SK-N-SH (cell line): ENCODE measurements at regions not wholly inside any gene's neighbourhood (a gene's known extent, or its start where the extent isn't known, plus 50 kb on each side); places are given as distances from the start of the nearest gene placed in this dataset.

Source experiments
- CTCF ChIA-PET: fragments of 300-600, 350-600 bp; formaldehyde crosslinking; extraction: SDS; loops from one replicate; lab custom pipeline; 2021; lab: Yijun Ruan, JAX
- POLR2A ChIA-PET: fragments of 350-600 bp; sonication (Branson Sonifier 250); formaldehyde crosslinking; extraction: SDS; loops from one replicate; lab custom pipeline; 2020; ENCODE audit warnings: antibody characterized with exemption, inconsistent platforms; lab: Yijun Ruan, JAX
- DNase-seq: peaks from one replicate; pipeline ENCODE4 v3.0.0; 2012
- H2AFZ ChIP-seq: fragments of 200-600 bp; sonication (generic); 2 replicates; pipeline ENCODE4 v1.8.1; 2016; ENCODE audit warnings: antibody characterized with exemption, mild to moderate bottlenecking, low read depth
- H3F3A ChIP-seq: fragments of 200-600 bp; sonication (generic); replicated peaks from 2 replicates; pipeline ENCODE3; 2016; ENCODE audit warnings: antibody characterized with exemption, mild to moderate bottlenecking; ENCODE audit not compliant: insufficient read depth
- H3K27ac ChIP-seq, 2 experiments: fragments of 200-500 bp in 1 of 2; fragments of 200-600 bp in 1 of 2; sonication (Bioruptor generic) in 1 of 2; sonication (generic), shearing (Covaris generic) in 1 of 2; 2 replicates each; pipeline versions ENCODE4 v1.5.1 to v1.6.1; 2014 to 2016; ENCODE audit warnings: low read depth in 2 of 2, inconsistent platforms in 1 of 2, low read length in 1 of 2, mild to moderate bottlenecking in 1 of 2, mixed read lengths in 1 of 2
- H3K27me3 ChIP-seq: fragments of 200-600 bp; sonication (generic), shearing (Covaris generic); 2 replicates; pipeline ENCODE4 v1.6.1; 2016; ENCODE audit warnings: mixed run types; ENCODE audit not compliant: insufficient read depth
- H3K36me3 ChIP-seq, 2 experiments: fragments of 200-500 bp in 1 of 2; fragments of 200-600 bp in 1 of 2; sonication (Bioruptor generic) in 1 of 2; sonication (generic) in 1 of 2; replicated peaks in 1 of 2; 2 replicates each; pipeline versions ENCODE3 to v1.5.1; 2014 to 2016; ENCODE audit warnings: low read length in 1 of 2, mild to moderate bottlenecking in 1 of 2; ENCODE audit not compliant: insufficient read depth in 2 of 2, control insufficient read depth in 1 of 2
- H3K4me1 ChIP-seq, 2 experiments: fragments of 200-500 bp in 1 of 2; fragments of 200-600 bp in 1 of 2; sonication (Bioruptor generic) in 1 of 2; sonication (generic), shearing (Covaris generic) in 1 of 2; 2 replicates each; pipeline versions ENCODE4 v1.5.1 to v1.6.1; 2014 to 2016; ENCODE audit warnings: low read depth in 1 of 2, low read length in 1 of 2, mixed run types in 1 of 2; ENCODE audit not compliant: insufficient read depth in 2 of 2, control insufficient read depth in 1 of 2
- H3K4me2 ChIP-seq: fragments of 200-600 bp; sonication (generic), shearing (Covaris generic); 2 replicates; pipeline ENCODE4 v1.6.1; 2017; ENCODE audit warnings: mixed run types
- H3K4me3 ChIP-seq, 2 experiments: fragments of 200-500 bp in 1 of 2; fragments of 200-600 bp in 1 of 2; sonication (Bioruptor generic) in 1 of 2; sonication (generic), shearing (Covaris generic) in 1 of 2; 2 replicates each; pipeline versions ENCODE4 v1.5.1 to v1.8.1; 2014 to 2016; ENCODE audit warnings: low read depth in 2 of 2, inconsistent platforms in 1 of 2, low read length in 1 of 2, mild to moderate bottlenecking in 1 of 2, mixed read lengths in 1 of 2, moderate library complexity in 1 of 2
- H3K79me2 ChIP-seq: fragments of 200-600 bp; sonication (generic); 2 replicates; pipeline ENCODE4 v1.8.1; 2017; ENCODE audit warnings: mild to moderate bottlenecking; ENCODE audit not compliant: insufficient read depth
- H3K9ac ChIP-seq: fragments of 200-600 bp; sonication (generic); 2 replicates; pipeline ENCODE4 v1.6.1; 2017; ENCODE audit warnings: mixed run types
- H3K9me2 ChIP-seq: fragments of 200-600 bp; sonication (generic); 2 replicates; pipeline ENCODE4 v1.6.1; 2017; ENCODE audit warnings: mixed run types
- H3K9me3 ChIP-seq: fragments of 200-600 bp; sonication (generic); 2 replicates; pipeline ENCODE4 v1.6.1; 2017; ENCODE audit warnings: mixed run types, mild to moderate bottlenecking, moderate library complexity
- H4K20me1 ChIP-seq: fragments of 200-600 bp; sonication (generic); 2 replicates; pipeline ENCODE4 v1.6.1; 2017; ENCODE audit warnings: mild to moderate bottlenecking, mixed run types; ENCODE audit not compliant: insufficient read depth
- CHD2 ChIP-seq: fragments of 150-350 bp; IDR thresholded peaks from 2 replicates; pipeline ENCODE4 v1.6.1; 2018; ENCODE audit warnings: low read length; ENCODE audit not compliant: partially characterized antibody
- ELF1 ChIP-seq: IDR thresholded peaks from 2 replicates; pipeline ENCODE4 v1.4.0; 2012
- GATA2 ChIP-seq: sonication (generic); formaldehyde crosslinking; IDR thresholded peaks from 2 replicates; pipeline ENCODE4 v1.5.0; 2020; ENCODE audit warnings: mild to moderate bottlenecking, missing genetic modification reagents
- IRF3 ChIP-seq: fragments of 150-350 bp; IDR thresholded peaks from 2 replicates; pipeline ENCODE4 v1.6.1; 2016; ENCODE audit warnings: mild to moderate bottlenecking, low read depth, low read length
- MXI1 ChIP-seq: IDR thresholded peaks from 2 replicates; pipeline ENCODE4 v1.6.1; 2012; ENCODE audit warnings: mild to moderate bottlenecking, low read depth, low read length, improper control_type of control experiment
- NFIC ChIP-seq: IDR thresholded peaks from 2 replicates; pipeline ENCODE4 v1.4.0; 2012; ENCODE audit warnings: borderline replicate concordance
- PBX3 ChIP-seq: IDR thresholded peaks from 2 replicates; pipeline ENCODE4; 2012
- RAD21 ChIP-seq: IDR thresholded peaks from 2 replicates; pipeline ENCODE4 v1.6.1; 2012; ENCODE audit warnings: mild to moderate bottlenecking, low read length
- RCOR1 ChIP-seq: fragments of 150-350 bp; IDR thresholded peaks from 2 replicates; pipeline ENCODE4 v1.6.1; 2017; ENCODE audit warnings: antibody characterized with exemption, low read length
- ZBTB33 ChIP-seq: IDR thresholded peaks from 2 replicates; pipeline ENCODE4 v1.4.0; 2012; ENCODE audit warnings: low read depth, borderline replicate concordance
- WGBS: methylation state at CpG from one replicate; pipeline ENCODE4 v1.1.6; 2017; ENCODE audit warnings: low lambda C conversion rate; 5-methylcytosine and 5-hydroxymethylcytosine counted together

- WGBS = 17% methylated on average over 7 of the region's 7 CpGs
Measured at GRCh38 chr9:107940616-107941595, 451.3 kb upstream of the KLF4 start.

More at GRCh38 chr9:107940616-107941595, 451.3 kb upstream of the KLF4 start:
- ChIA-PET CTCF (interaction anchor here (0.6 to 1.8 kb wide), 2 partner anchors 14 to 331 kb away, joined by 3 to 4 read pairs; no protein-coding TSS in a partner anchor), POLR2A (no interaction called here)
- H3K9me2 ChIP-seq = no peaks in the 10 kb centered on the region
- peaks cover 0 to 4% of the 10 kb centered on the region in 2 experiments; a peak in 1 of 4 replicates for H3K4me1 ChIP-seq
- no peaks in the 10 kb centered on the region for H3K9me3 ChIP-seq
- no peak overlapping the region for H2AFZ ChIP-seq
- H3K79me2 ChIP-seq = no peaks in the 10 kb centered on the region
- H3K4me2 ChIP-seq = no peak overlapping the region
- DNase-seq = no peak
- no peak for TF ChIP-seq ZBTB33
- TF ChIP-seq RCOR1 = no peak
- TF ChIP-seq GATA2 (CRISPR knock-in tag) = no peak
- no peak for TF ChIP-seq CHD2
- TF ChIP-seq NFIC = no peak
- TF ChIP-seq RAD21 = no peak
- TF ChIP-seq ELF1 = no peak
- no peak for TF ChIP-seq IRF3
- TF ChIP-seq MXI1 = no peak
- no peak for TF ChIP-seq PBX3
- H3K27ac ChIP-seq = no peak overlapping the region
- H3K36me3 ChIP-seq = no peaks in the 10 kb centered on the region
- no peaks in the 10 kb centered on the region; the same call in 1 of the 2 replicates for H3K27me3 ChIP-seq
- no peak overlapping the region for H3K9ac ChIP-seq
- H3K4me3 ChIP-seq = no peak overlapping the region
- H3F3A ChIP-seq = no peaks in the 10 kb centered on the region
- no peaks in the 10 kb centered on the region for H4K20me1 ChIP-seq
